ENCODE measurements at regions not wholly inside any gene's neighbourhood (a gene's known extent, or its start where the extent isn't known, plus 50 kb on each side); places are given as distances from the start of the nearest gene placed in this dataset.
"Not testable (repeated sequence)": the region's sequence is repeated elsewhere in the genome, so short reads cannot be mapped to it uniquely, and the experiment has no call there.

GRCh38 chr3:154842536-154842935 is 237.6 kb upstream of the MME start:
- Histone ChIP-seq H3K4me1 (ENCODE audit: low read depth) (peaks cover 4% of the 10 kb centered on the region), H3K27me3 (no peaks in the 10 kb centered on the region), H3K27ac (no peak overlapping the region), H3K9me3 (ENCODE audit: low read depth) (no peaks in the 10 kb centered on the region), H3K4me3 (no peak overlapping the region), H3K36me3 (no peaks in the 10 kb centered on the region)
- no peak for TF ChIP-seq CTCF (IDR thresholded peaks at IDR 0.05; ENCODE audit: low read depth, low read length)
- peak in 1 of 2 donors; percentile 14 for DNase-seq (ENCODE audit: low read depth in 1 of 2, low spot score in 1 of 2)

GRCh38 chr3:154835639-154836038 is 244.5 kb upstream of the MME start:
- DNase-seq (ENCODE audit: low read depth in 1 of 2, low spot score in 1 of 2), result no peak
- Histone ChIP-seq H3K9me3 (ENCODE audit: low read depth) (no peaks in the 10 kb centered on the region), H3K27me3 (no peaks in the 10 kb centered on the region), H3K4me1 (ENCODE audit: low read depth) (peaks cover 7% of the 10 kb centered on the region), H3K27ac (no peak overlapping the region), H3K4me3 (no peak overlapping the region), H3K36me3 (no peaks in the 10 kb centered on the region)
- no peak for TF ChIP-seq CTCF (IDR thresholded peaks at IDR 0.05; ENCODE audit: low read depth, low read length)

- not testable (repeated sequence) for H3K9me3 ChIP-seq (ENCODE audit: low read depth); DNase-seq (ENCODE audit: low read depth in 1 of 2, low spot score in 1 of 2); H3K27me3 ChIP-seq; H3K27ac ChIP-seq; H3K36me3 ChIP-seq; H3K4me3 ChIP-seq; H3K4me1 ChIP-seq (ENCODE audit: low read depth)
Observed at GRCh38 chr3:154834831-154835230, 245.3 kb upstream of the MME start.

GRCh38 chr3:154829929-154830328 is 250.2 kb upstream of the MME start:
- no peak for DNase-seq (ENCODE audit: low read depth in 1 of 2, low spot score in 1 of 2)
- TF ChIP-seq CTCF (IDR thresholded peaks at IDR 0.05; ENCODE audit: low read depth, low read length), result no peak

GRCh38 chr3:154819491-154819890 is 260.6 kb upstream of the MME start:
- no peaks in the 10 kb centered on the region for H3K9me3 ChIP-seq (ENCODE audit: low read depth)
- no peak overlapping the region for H3K27ac ChIP-seq
- DNase-seq (ENCODE audit: low read depth in 1 of 2, low spot score in 1 of 2), result no peak
- no peak for TF ChIP-seq CTCF (IDR thresholded peaks at IDR 0.05; ENCODE audit: low read depth, low read length)
- H3K4me1 ChIP-seq (ENCODE audit: low read depth), result peaks cover 4% of the 10 kb centered on the region
- no peak overlapping the region for H3K4me3 ChIP-seq
- no peaks in the 10 kb centered on the region for H3K27me3 ChIP-seq
- H3K36me3 ChIP-seq, result no peaks in the 10 kb centered on the region

More at GRCh38 chr3:154829929-154830328, 250.2 kb upstream of the MME start:
- Histone ChIP-seq H3K27ac (no peak overlapping the region), H3K4me1 (ENCODE audit: low read depth) (no peaks in the 10 kb centered on the region), H3K27me3 (no peaks in the 10 kb centered on the region), H3K9me3 (ENCODE audit: low read depth) (no peaks in the 10 kb centered on the region), H3K4me3 (no peak overlapping the region), H3K36me3 (no peaks in the 10 kb centered on the region)

GRCh38 chr3:154818676-154819255 is 261.4 kb upstream of the MME start:
- TF ChIP-seq CTCF (IDR thresholded peaks at IDR 0.05; ENCODE audit: low read depth, low read length), result no peak
- no peaks in the 10 kb centered on the region for H3K36me3 ChIP-seq
- no peak overlapping the region for H3K4me3 ChIP-seq
- H3K4me1 ChIP-seq (ENCODE audit: low read depth), result peaks cover 4% of the 10 kb centered on the region
- H3K27ac ChIP-seq, result no peak overlapping the region
- no peaks in the 10 kb centered on the region for H3K27me3 ChIP-seq
- no peak for DNase-seq (ENCODE audit: low read depth in 1 of 2, low spot score in 1 of 2)
- H3K9me3 ChIP-seq (ENCODE audit: low read depth), result no peaks in the 10 kb centered on the region

- H3K36me3 ChIP-seq; DNase-seq (ENCODE audit: low read depth in 1 of 2, low spot score in 1 of 2); H3K4me1 ChIP-seq (ENCODE audit: low read depth); H3K27me3 ChIP-seq; H3K27ac ChIP-seq; H3K4me3 ChIP-seq; H3K9me3 ChIP-seq (ENCODE audit: low read depth): not testable (repeated sequence)
Observed at GRCh38 chr3:154810017-154810416, 270.1 kb upstream of the MME start.

All from cardiac muscle cell (in vitro differentiated cells and primary cell).